GM21619 (cell line): ENCODE measurements at regions not wholly inside any gene's neighbourhood (a gene's known extent, or its start where the extent isn't known, plus 50 kb on each side); places are given as distances from the start of the nearest gene placed in this dataset.
A peak's percentile ranks its signal among the peaks of the same experiment; 100 is the strongest.

Source experiments
- ATAC-seq: cut with Tn5 transposase; IDR thresholded peaks from one replicate; pipeline ENCODE4 v1.9.1; 2021; ENCODE audit not compliant: unreplicated experiment

DNA sequence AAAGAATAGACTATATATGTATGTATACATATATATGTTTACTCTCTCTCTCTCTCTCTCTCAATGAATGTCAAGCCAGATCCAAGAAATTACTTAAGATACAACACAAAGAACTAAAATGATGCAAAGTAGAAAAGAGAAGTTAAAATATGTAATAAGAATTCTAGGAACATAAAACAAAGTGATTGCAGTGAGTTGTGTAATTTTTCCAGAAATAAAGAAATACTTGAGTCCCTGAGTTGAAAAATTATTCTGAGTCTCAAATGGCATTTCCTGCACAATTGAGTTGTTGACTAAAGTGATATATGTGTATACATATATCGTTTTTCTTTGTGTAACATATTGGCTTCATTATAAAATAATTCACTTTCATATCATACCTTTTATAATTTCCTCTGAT lies 262.4 kb downstream of the INSIG2 start:
- no peak for ATAC-seq

DNA sequence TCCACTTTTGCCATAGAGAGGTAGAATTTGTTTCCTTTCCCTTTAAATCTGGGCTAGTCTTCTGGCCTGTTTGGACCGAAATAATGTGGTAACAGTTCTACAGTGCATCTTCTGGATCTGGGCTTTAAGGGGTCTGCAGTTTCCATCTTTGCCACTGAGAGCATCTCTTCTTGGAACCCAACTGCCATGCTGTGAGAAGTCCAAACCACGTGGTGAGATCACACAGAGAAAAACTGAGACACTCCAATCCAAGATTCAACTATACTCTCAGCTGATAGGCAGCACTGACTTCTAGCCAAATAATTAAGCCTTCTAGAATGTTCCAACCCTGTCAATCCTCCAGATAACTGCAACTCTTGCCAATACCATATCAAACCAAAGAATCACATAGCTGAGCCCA lies 261.1 kb downstream of the INSIG2 start:
- ATAC-seq: no peak

DNA sequence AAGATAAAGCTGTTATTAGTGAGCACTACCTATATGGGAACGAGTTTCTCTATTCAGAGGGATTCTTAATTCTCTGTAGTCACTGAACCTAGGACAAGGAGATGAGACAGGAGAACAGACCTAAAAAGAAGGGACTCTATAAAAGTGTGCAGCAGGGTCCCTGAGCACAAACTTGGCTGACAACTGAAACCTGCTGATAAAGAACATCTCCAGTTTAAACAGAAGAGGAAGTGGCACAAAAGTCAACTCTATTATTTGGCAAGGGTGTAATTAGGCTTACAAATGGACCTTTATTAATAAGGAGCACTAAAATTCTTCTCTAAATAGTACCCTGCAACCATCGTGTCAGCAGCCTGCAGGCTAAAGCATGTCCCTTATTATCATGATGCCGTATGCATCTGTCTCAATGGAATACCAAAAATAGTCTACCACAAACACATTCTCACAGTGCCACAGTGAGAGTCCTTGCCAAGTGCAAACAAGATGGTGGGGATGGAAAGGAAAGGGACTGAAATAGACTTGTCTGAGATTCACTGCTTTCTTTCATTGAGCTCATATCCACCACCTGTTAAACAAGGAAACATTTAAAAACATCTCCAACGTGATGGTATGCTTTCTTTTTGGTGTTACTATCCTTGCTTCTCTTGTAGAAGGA lies 260.2 kb downstream of the INSIG2 start:
- no peak for ATAC-seq

DNA sequence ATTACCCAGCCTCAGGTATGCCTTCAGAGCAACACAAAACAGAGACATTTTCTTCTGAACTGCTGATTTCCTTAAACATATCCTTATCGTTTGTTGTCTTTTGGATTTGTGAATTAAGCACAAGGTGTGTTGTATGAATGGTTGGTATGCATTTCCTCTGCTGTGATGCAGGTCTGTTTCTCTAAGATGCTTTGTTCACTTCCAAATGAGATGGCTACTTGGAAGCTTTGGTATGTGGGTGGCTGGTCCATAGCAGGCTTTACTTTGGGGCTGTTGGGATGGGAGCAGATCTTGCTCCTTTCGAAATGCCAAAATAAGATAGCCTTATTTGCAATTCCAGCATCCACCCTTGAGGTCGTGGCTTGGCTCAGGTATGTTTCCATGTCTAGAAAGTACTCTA lies 257.2 kb downstream of the INSIG2 start:
- ATAC-seq: no peak

DNA sequence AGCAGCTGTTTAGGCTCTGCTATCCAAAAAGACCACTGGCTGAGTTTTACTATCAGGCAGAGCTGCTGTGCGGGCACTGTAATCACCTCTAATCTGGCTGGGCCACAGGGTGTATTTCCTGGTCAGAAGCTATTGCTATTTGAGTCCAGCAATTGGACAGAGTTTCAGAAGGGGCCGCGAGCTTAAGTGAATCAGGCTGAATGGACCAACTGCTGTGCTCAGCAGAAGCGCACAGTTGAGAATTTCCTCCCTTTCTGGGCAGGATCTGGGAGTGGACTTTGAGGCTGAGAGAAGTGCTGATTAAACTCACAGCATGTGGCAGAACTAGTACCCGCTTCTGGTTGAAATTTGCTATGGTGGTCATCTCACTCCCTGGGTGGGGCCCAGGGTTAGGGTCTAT lies 251.8 kb downstream of the INSIG2 start:
- no peak for ATAC-seq

DNA sequence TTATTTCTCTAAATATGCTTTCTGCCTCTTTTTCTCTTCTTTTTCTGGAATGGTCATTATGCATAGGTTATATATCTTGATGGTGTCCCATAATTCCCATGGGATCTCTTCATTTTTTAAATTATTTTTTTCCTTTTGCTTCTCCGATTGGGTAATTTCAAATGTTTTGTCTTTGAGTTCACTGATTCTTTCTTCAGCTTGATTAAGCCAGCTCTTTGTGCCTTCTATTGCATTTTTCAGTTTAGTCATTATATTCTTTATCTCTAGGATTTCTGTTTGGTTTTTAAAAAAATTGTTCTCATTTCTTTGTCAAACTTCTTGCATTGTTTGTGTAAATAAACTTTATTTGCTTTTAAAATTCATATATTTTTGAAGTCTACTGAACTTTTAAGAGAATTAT lies 251.1 kb downstream of the INSIG2 start:
- no peak for ATAC-seq

DNA sequence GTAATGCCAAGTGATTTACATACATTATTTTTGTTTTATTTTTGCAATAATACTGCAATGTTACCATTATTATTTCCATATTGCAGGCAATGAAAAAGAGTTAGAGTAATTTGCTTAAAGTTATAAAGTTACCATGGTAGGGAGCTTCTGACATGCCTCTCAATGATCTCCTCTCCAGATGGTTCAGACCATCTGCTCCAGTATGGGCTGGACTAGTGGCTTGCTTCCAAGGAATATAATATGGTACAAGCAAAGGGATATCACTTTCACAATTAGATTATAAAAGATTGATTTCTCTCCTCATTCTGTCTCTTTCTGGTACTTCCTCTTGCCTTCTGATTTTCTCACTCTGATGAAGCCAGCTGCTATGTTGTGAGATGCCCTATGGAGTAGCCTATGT lies 245.4 kb downstream of the INSIG2 start:
- no peak for ATAC-seq

DNA sequence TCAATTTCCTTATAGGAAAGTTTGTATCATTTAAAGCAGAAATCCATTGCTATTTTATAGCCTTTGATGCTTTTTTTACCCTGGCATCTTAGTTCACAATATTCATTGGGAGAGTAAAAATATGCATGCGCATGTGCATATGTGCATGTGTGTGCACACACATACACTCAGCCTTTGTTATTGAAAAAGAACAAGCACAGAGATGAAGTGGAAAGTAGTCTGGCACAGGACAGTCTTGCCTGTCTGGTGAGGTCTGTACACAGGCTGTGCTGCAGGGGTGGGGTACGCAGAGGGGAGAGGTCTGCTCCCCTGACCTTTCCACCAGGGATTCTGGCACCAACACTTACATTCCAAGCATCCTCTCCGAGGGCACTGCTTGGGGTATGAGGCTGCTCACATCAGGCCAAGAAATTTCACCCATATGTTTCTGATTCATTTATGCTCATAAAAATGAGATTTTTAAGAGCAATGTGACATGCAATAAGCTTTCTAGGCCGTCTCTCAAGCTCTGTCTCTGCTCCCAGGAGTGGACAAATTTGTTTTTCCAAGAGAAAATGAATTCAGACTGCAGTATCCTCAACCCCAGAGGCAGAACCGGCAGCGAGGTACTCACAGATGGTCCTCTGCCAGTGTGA lies 237.2 kb downstream of the INSIG2 start:
- no peak for ATAC-seq

DNA sequence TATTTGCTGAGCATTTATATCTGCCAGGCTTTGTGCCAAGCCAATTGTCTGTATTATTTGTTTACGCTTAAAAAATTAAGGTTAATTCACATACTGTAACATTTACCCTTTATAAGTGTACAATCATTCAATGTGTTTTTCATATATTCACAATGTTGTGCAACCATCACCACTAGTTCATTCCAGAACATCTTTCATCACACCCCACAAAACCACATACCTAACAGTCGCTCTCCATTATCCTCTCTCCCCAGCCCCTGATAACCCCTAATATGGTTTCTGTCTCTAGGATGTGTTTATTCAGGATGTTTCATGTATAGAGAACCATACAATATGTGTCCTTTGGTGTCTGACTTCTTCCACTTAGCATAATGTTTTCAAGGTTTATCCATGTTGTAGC lies 234.1 kb downstream of the INSIG2 start:
- no peak for ATAC-seq

DNA sequence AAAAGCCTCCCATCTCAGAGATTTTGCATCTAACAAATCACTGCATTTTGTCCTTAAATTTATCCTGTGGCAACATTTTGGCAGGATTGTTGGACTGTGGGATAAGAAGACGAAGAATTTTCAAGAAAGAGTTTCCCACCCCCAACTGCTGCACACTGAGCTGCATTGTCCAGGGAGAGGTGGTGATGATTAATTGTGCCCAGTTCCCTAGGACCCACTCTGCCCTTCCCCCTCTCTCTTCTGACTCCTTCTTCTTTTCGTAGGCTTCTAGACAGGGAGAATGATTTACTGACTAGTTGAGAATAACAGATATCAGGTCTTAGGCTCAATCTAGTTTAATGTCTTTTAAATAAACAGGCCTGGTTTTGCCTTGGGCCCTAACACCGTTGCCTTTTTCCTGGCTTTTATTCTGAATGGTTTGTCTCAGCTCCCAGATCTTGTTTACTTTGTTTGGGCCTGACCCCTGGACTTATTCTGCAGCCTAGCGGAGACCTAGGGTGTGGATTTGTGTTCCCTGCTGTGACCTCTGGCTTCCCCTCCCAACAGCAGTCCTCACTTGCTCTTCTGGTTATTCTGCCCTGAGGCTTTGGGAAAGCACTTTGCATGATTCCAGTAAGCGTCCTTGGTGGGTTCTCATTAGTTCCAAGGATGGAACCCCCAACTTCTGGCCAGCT lies 233.3 kb downstream of the INSIG2 start:
- no peak for ATAC-seq

DNA sequence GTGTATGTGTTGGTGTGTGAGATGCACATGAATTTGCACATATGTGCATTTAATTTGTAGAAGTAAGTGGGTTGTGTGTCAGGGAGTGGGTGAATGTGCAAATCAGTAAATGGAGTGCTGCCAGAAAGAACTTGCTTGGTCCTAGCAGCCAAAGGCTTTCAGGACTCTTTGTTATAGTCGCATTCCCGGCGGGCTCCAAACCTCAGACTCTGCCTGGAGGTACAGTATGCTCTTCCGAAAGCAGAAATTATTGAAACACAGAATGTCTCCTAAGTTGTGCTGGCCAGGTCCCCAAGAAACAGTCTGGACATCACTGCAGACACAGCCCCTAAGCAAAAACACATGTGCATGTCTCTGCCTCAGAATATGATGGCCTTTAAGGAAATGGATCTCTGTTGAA lies 232.4 kb downstream of the INSIG2 start:
- no peak for ATAC-seq

DNA sequence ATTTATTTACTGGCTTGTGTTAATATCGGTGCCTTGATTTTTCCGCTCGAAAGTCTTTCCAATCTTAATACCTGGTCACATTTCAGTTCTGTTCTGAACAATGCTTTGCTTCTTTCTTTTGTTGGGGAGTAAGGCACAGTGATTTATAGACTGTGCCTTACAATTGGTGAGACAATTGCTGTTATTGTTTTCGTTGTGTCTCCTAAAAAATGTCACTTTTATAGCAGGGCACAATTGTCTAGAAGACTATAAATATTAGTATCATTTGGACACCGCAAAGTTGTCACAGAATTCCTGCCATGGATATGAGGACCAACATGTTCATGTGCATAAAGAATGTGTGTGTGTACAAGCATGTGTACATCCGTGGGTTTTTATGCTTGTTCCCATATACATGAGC lies 231.9 kb downstream of the INSIG2 start:
- no peak for ATAC-seq

DNA sequence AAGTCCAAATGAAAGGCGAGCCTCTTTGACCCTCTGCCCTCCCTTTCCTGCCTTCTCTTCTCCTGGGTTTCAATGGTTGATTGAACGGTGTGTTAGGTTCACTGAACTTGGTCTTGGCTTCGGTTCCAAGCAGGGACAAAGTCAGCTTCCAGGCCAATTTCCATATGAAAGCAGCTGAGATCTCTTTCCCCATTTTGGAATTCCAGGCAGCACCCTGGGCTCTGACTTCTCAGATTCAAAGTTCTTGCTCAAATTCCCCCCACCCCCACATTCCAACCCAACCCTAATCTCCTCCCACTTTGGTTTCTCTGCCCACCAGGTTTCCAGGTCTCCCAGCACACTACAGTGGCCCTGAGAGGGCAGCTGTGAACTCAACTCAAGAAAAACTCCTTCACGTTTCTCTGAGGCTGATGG lies 231.0 kb downstream of the INSIG2 start:
- no peak for ATAC-seq

DNA sequence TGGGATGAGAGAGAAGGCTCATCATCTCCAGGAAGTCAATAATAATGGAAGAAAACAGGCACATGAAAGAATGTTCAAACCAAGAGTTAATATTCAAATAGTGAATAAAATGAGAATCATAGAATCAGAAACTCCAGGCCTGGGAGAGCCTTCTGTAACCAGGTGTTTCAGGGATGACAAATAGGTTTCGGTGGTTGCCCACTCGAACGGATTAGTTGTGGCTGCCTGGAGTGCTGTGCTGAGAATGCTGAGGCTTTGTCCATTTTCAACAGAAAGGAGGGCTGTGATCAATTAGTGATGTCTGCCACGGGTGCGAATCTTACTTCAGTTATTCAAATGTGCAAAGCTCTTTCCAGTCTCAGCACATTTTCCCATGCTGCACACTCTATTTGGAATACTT lies 227.3 kb downstream of the INSIG2 start:
- no peak for ATAC-seq

DNA sequence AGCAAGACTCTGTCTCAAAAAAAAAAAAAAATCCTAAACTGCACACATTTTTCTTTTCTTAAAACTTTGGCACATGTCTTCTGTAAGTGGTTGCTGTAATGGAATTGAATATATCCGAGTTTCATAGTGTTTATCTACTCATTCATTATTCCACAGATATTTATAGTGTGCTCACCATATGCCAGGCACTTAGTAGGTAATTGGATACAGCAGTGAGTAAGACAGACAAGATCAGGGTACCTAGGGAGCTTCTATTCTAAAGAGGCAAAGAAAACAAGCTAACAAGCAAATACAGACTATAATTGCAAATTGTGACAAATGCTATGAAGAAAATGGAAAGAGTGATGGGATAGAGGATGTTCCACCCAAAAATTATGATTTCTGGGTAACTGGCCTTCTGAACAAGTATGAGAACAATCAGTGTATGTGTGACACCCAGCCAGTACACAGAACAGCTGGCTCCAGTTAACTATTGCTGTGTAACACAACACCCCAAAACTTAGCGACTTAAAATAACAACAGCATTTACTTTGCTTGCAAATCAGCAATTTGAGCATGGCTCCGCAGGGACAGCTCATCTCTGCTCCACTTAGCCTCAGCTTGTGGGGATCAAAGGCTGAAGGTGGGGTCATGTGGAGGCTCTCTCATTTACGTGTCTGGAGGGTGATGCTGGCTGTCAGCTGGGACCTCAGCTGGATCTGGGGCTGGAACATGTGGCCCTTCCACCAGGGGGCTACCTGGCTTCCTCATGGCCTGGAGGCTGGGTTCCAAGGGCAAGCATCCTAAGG lies 224.9 kb downstream of the INSIG2 start:
- ATAC-seq: no peak

DNA sequence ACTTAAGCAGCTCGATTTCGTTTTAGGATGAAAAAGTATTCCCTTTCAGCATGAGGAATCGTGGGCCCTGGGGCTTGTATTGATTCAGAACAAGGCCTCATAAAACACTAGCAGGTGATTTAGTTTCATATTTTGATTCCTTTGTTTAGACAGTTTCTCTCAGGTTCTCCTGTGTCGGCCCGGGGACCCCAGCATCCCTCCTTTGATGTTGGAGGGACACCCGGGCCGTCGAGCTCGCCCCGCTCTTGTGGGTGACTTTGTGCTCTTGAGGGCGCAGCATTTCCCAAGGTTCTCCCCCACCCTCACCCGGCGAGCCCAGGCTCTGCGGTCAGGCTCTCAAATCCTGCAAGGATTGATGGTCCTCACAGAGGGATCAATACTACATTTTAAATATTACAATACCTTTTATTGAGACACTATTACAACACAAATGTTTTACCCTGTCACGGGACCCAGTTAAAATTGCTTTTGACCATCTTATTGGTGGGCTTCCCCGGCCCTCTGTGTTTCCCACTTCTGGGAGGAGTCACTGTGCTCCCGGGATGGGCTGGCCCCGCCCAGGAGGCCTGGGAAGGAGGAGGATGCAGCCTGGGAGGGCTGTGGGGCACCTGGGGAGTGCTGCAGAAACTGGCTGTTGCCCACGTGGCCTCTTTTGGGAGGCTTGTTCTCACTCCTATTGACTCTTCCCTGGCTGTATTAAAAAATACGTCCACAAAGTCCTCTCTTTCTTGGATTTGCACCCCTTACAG lies 222.6 kb downstream of the INSIG2 start:
- no peak for ATAC-seq

DNA sequence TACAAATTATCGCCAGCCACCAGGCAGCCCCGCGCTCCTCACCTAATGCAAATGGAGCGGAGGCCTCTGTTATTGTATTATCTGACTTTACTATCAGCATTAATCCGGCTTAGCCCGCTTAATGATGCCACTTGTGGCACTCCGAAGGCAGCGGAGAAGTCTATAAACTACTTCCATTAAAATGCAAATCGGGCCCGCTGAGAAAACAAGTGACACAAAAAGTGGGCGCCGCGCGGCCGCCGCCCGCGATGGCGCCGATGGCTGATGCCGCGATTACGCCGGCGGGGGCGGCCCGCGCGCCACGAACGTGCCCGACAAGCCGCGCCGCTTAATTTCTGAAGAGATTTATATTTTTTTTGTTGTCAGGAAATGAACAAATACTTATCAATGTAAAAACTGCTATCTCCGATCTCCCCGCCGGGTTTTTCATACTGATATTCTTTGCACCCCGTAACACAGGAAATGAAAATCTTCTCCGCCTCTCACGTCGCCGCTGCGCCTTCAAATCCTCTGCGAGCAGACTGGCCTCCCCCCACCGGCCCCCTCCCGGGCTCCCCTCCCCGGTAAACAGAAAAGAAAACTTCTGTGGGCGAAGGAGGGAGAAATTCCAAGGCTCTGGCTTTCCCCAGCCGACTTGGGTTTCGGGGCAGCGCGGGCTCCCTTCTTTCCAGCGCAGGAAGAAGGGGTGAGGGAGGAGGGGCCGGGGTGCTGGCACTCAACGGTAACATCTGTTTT lies 221.8 kb downstream of the INSIG2 start:
- ATAC-seq: peak; percentile 71

DNA sequence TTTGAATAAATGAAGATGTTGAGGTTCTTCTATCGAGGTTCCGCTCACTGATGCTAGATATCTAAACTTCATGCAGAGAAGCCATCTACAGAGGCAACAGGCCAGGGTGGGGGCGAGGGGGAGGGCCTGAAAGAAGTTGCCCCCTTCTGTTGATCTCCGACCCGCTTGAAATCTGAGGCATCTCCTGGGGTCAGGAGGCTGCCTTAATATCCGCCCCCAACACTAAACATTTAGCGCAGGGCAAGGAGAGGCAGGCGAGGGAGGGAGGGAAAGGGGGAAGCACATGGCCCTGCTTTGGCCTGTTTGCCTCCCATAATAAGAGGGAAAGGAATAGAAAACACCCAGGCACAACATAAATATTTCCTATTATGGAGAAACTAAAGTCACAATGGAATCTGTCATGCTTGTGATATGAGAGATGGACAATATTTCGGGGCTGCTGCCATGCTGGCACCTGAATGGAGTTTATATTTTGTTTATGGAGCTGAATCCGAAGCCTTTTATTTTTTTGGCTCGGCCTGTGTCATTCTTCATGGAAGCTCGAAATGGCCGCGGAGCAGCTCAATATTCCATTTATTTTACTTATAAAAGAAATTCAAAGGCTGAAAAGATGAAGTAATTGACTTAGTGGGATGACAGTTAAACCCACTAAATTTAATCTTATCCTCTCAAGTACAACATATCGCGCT lies 221.1 kb downstream of the INSIG2 start:
- ATAC-seq: no peak

DNA sequence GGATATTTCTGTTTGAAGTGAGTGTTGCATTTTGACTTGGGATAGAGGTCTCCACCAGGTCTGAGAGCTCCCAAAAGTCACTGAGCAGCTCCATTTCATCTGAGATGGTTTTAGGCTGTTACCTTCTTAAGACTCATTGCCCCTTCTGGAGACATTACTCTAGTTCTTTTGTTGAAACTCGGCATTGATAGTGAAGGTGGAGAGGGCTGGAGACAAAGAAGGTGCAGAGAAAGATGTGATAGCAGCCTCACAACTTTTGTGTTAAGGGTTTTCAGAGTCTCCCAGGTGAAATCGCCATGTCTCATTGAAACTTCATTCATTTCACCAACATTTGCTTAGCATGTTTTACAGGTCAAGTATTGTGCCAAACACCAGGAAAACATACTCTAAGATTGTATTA lies 219.6 kb downstream of the INSIG2 start:
- no peak for ATAC-seq

DNA sequence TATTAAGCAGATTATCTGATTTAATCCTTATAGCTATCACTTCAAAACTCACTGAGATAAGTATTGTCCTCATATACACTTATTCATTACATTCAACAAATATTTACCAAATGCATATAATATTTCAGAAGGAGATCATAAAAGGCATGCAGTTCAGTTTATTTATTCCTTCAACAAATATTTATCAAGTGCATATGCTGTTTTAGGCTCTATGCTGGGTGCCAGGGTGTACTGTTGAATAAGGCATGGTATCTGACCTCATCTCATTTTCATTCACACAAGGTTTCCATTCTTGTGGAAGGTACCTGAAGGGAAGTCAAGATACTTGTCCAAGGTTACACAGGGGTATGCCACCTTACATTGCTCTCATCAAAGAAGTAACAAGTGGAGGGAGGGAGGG lies 213.0 kb downstream of the INSIG2 start:
- ATAC-seq: no peak
